Fibroblast of mammary gland (primary cell): ENCODE measurements at regions not wholly inside any gene's neighbourhood (a gene's known extent, or its start where the extent isn't known, plus 50 kb on each side); places are given as distances from the start of the nearest gene placed in this dataset.

Experiments
- DNase-seq: peaks from one replicate; pipeline ENCODE4 v3.0.0-alpha.2; 2010; ENCODE audit warnings: low read depth
- H3K4me3 ChIP-seq: 2 replicates; pipeline ENCODE4 v1.5.1; 2011; ENCODE audit warnings: low read depth, mild to moderate bottlenecking, low read length, moderate library complexity; ENCODE audit not compliant: control insufficient read depth
- CTCF ChIP-seq: conservative IDR thresholded peaks from 2 replicates; pipeline ENCODE4 v1.5.1; 2011; ENCODE audit warnings: low read depth, low read length, inconsistent platforms; ENCODE audit not compliant: control insufficient read depth, insufficient read depth

GRCh38 chr1:29398431-29398830, 162.1 kb downstream of the PTPRU start:
- peak; percentile 79 for DNase-seq
- no peak overlapping the region for H3K4me3 ChIP-seq
- TF ChIP-seq CTCF: no peak

- no peak for TF ChIP-seq CTCF
- no peak for DNase-seq
Measured at GRCh38 chr1:29397981-29398380, 161.7 kb downstream of the PTPRU start.

GRCh38 chr1:29397256-29397590, 160.9 kb downstream of the PTPRU start:
- no peak overlapping the region for H3K4me3 ChIP-seq

More at GRCh38 chr1:29397981-29398380, 161.7 kb downstream of the PTPRU start:
- no peak overlapping the region for H3K4me3 ChIP-seq

GRCh38 chr1:29396438-29397255, 160.3 kb downstream of the PTPRU start:
- TF ChIP-seq CTCF: peak; percentile 48
- DNase-seq: peak; percentile 37
- H3K4me3 ChIP-seq: no peak overlapping the region

More at GRCh38 chr1:29397256-29397590, 160.9 kb downstream of the PTPRU start:
- no peak for DNase-seq
- TF ChIP-seq CTCF: no peak

- TF ChIP-seq CTCF: no peak
- H3K4me3 ChIP-seq: no peak overlapping the region
- peak; percentile 58 for DNase-seq
Measured at GRCh38 chr1:29395736-29396437, 159.6 kb downstream of the PTPRU start.

GRCh38 chr1:29394521-29395225, 158.4 kb downstream of the PTPRU start:
- H3K4me3 ChIP-seq: no peak overlapping the region
- TF ChIP-seq CTCF: no peak
- DNase-seq: no peak
